Breast epithelium (tissue), 3 donors: ENCODE measurements at regions not wholly inside any gene's neighbourhood (a gene's known extent, or its start where the extent isn't known, plus 50 kb on each side); places are given as distances from the start of the nearest gene placed in this dataset.

Experiments
- POLR2A ChIP-seq: fragments of 450-650 bp; IDR thresholded peaks from one replicate; pipeline ENCODE4 v1.6.1; 2016; ENCODE audit warnings: antibody characterized with exemption, mild to moderate bottlenecking, moderate library complexity
- POLR2AphosphoS5 ChIP-seq, 3 donors: sonication (generic); formaldehyde crosslinking; IDR thresholded peaks; one replicate each; pipeline ENCODE4 v1.6.1; 2017; ENCODE audit warnings: antibody characterized with exemption in 3 of 3
- TF ChIP-seq, protein P1 (sequence below), 3 donors: fragments of 450-650 bp; IDR thresholded peaks; one replicate each; pipeline ENCODE4 v1.5.1; 2016 to 2017; ENCODE audit warnings: antibody characterized with exemption in 3 of 3, mild to moderate bottlenecking in 3 of 3, moderate library complexity in 3 of 3

DNA sequence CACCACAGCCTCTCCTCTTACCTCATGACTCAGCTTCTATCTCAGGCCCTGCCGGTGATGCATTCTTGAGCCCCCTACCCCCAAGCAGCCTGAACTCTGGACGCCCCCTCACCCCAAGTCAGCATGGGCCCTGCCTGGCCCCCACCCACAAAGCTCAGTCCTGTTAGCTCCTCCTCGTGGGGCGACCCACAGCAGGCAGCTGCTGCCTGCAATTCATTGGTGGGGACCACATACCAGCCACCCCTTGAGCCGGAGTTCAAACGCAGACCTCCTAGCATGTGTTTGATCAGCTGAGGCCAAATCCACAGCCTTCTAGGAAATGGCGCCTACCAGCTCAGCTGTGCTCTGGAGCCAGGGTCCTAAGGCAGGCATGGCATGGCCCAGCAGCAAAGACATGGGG lies 111.8 kb downstream of the EFNB1 start:
- no peak for TF ChIP-seq POLR2AphosphoS5 (IDR thresholded peaks at IDR 0.05)
- no peak for TF ChIP-seq POLR2A
- TF ChIP-seq, protein P1, sequence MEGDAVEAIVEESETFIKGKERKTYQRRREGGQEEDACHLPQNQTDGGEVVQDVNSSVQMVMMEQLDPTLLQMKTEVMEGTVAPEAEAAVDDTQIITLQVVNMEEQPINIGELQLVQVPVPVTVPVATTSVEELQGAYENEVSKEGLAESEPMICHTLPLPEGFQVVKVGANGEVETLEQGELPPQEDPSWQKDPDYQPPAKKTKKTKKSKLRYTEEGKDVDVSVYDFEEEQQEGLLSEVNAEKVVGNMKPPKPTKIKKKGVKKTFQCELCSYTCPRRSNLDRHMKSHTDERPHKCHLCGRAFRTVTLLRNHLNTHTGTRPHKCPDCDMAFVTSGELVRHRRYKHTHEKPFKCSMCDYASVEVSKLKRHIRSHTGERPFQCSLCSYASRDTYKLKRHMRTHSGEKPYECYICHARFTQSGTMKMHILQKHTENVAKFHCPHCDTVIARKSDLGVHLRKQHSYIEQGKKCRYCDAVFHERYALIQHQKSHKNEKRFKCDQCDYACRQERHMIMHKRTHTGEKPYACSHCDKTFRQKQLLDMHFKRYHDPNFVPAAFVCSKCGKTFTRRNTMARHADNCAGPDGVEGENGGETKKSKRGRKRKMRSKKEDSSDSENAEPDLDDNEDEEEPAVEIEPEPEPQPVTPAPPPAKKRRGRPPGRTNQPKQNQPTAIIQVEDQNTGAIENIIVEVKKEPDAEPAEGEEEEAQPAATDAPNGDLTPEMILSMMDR (IDR thresholded peaks at IDR 0.05), result no peak
